ENCODE measurements at regions not wholly inside any gene's neighbourhood (a gene's known extent, or its start where the extent isn't known, plus 50 kb on each side); places are given as distances from the start of the nearest gene placed in this dataset.

- TF ChIP-seq CTCF (conservative IDR thresholded peaks at IDR 0.05; ENCODE audit: low read depth in 2 of 2) = no peak
- no peak for TF ChIP-seq NANOG (IDR thresholded peaks at IDR 0.05; ENCODE audit: borderline replicate concordance)
- no peak for TF ChIP-seq CREB1 (CRISPR knock-in tag; IDR thresholded peaks at IDR 0.05; ENCODE audit: low read depth)
- TF ChIP-seq EZH2 (IDR thresholded peaks at IDR 0.05; ENCODE audit: low read depth, unreplicated experiment) = no peak
- TF ChIP-seq EZH2phosphoT487 (IDR thresholded peaks at IDR 0.05; ENCODE audit: unreplicated experiment) = no peak
- TF ChIP-seq REST (IDR thresholded peaks at IDR 0.05; ENCODE audit: unreplicated experiment) = no peak
- peak; percentile 44; the same call in 1 of the 2 replicates for TF ChIP-seq POLR2AphosphoS5 (IDR thresholded peaks at IDR 0.05; ENCODE audit: low read depth)
Measured at GRCh38 chr6:27188061-27188884, 59.2 kb upstream of the PRSS16 start.
